Skin epidermis (tissue), 12 donors: ENCODE measurements at regions not wholly inside any gene's neighbourhood (a gene's known extent, or its start where the extent isn't known, plus 50 kb on each side); places are given as distances from the start of the nearest gene placed in this dataset.

ENCODE experiments used
- H3K27ac ChIP-seq, 21 experiments: fragments of 200-600 bp; sonication (generic) in 11 of 21; one replicate each; pipeline ENCODE4 v1.5.0; 2020; ENCODE audit warnings: mild to moderate bottlenecking in 3 of 21, inconsistent platforms in 2 of 21, moderate library complexity in 2 of 21
- H3K4me3 ChIP-seq, 7 experiments: fragments of 200-600 bp; sonication (generic) in 2 of 7; one replicate each; pipeline ENCODE4 v1.5.0; 2020; ENCODE audit warnings: inconsistent platforms in 2 of 7, mild to moderate bottlenecking in 2 of 7, moderate library complexity in 1 of 7

- H3K4me3 ChIP-seq, result no peak overlapping the region
- no peak overlapping the region for H3K27ac ChIP-seq
These were observed 53.3 kb upstream of the GULP1 start for GRCh38 chr2:188238386-188238785.
